Heart left ventricle (tissue), 13 donors: ENCODE measurements at regions not wholly inside any gene's neighbourhood (a gene's known extent, or its start where the extent isn't known, plus 50 kb on each side); places are given as distances from the start of the nearest gene placed in this dataset.

Experiments
- CTCF ChIP-seq, 12 donors: fragments of 200-600 bp; sonication (generic) in 4 of 12; IDR thresholded peaks; one replicate each; pipeline versions ENCODE4 v1.5.0 to v1.8.0; 2018 to 2022; ENCODE audit warnings: antibody characterized with exemption in 12 of 12, mild to moderate bottlenecking in 5 of 12
- POLR2A ChIP-seq, 2 donors: fragments of 450-650 bp; IDR thresholded peaks; one replicate each; pipeline ENCODE4 v1.6.1; 2017; ENCODE audit warnings: antibody characterized with exemption in 2 of 2, mild to moderate bottlenecking in 2 of 2, moderate library complexity in 2 of 2
- donor health status: ischemic (EF 13 %, LVEDD 7.1; RV severe dilation, severe dysfunction).
- donor health status: DM: no; HTN: yes; CAD: no.
- donor health status: DM: no; HTN: no; CAD: no.
- donor health status: ischemic (EF 25% LVEDD 6.9; RV normal size, moderate dysfunction).
- donor health status: ischemic (EF 25% LVEDD 5.7; RV mildly dilated, moderate dysfunction).
- donor health status: ischemic (EF 35%, LVEDD 5.7; RV mildly dilated, moderate dysfunction).
- donor health status: nonischemic (EF 11% LVEDD 7.7; RV severe dilation, severe dysfunction).
- donor health status: DM: yes; HTN: yes; CAD: no.
- donor health status: PGD.
- donor health status: ischemic (EF 29% LVEDD 5.4; RV normal size, mild dysfunction).
- donor health status: nonischemic (EF 23%, LVEDD 6.1; RV moderate dilation, normal function).

GRCh38 chr2:64380853-64381527 is 73.0 kb upstream of the LGALSL start:
- TF ChIP-seq CTCF (IDR thresholded peaks at IDR 0.05) (no peak), POLR2A (IDR thresholded peaks at IDR 0.05) (no peak)
